ENCODE measurements at regions not wholly inside any gene's neighbourhood (a gene's known extent, or its start where the extent isn't known, plus 50 kb on each side); places are given as distances from the start of the nearest gene placed in this dataset.
A peak's percentile ranks its signal among the peaks of the same experiment; 100 is the strongest.

DNA sequence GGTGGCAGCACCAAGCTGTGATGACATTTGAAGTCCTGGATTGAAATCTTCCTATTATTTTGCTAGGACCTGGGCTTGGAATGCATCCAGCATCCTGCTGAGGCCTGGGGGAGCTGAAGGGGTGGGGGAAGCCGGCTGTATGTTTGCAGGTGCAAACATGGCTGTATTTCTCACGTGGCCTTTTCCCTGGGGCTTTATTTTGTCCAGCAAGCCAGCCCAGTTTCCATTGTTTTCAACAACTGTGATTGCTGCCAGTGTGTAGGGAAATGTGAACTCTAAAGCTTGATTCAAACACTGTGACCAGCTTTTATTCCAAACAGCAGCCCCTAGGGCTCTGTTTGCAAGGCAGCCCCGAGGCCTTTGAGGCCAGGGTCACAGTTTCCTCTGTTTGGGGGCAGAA is 683.0 kb downstream of the DHX35 start:
- H3K27ac ChIP-seq = no peak overlapping the region
- no peak for DNase-seq (ENCODE audit: low read depth, low spot score)

DNA sequence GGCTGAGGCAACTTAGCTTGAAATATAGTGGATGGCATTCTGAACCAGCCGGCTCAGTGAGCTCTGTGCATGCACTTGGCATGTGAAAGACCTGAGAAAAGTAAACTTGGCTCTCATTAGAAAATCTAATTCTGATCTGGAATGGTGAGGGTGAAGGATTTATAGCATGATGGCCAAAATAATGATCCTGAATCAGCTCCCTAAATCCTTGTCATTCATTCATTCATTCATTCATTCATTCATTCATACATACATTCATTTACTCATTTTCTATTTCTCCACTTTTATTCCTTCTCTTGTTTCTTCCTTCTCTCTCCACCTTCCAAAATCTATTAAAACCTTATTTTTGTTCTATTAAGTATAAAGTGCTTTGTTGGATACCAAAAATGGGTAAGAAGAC is 681.1 kb downstream of the DHX35 start:
- DNase-seq (ENCODE audit: low read depth, low spot score) = no peak
- H3K27ac ChIP-seq = no peak overlapping the region

DNA sequence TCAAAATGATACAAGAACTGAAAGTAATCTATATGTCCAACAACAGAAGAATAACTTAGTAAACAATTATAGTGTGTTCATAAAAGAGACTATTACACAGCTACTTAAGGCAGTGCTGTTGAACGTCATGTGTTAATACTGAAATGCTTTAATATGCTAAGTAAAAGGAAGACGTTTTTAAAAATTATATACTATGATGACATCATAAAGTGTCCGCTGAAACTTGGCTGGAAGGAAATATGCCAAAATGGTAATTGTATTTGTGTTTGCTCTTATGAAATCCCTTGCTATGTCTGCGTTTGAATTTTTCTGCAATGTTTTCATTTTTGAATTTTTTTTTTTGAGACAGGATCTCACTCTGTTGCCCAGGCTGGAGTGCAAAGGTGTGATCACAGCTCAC is 679.3 kb downstream of the DHX35 start:
- DNase-seq (ENCODE audit: low read depth, low spot score) = no peak
- no peak overlapping the region for H3K27ac ChIP-seq

DNA sequence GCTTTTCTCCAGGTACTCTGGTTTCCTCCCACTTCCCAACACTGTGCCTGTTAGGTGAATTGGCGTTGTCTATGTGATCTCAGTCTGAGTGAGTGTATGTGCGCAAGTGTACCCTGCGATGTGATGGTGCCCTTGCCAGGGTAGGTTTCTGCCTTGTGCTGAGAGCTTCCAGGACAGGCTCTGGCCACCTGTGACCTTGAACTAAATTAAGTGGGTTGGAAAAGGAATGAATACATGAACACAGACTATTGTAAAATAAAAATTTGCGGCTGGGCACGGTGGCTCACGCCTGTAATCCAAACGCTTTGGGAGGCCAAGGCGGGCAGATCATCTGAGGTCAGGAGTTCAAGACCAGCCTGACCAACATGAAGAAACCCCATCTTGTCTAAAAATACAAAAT is 678.0 kb downstream of the DHX35 start:
- no peak for DNase-seq (ENCODE audit: low read depth, low spot score)
- H3K27ac ChIP-seq = no peak overlapping the region

DNA sequence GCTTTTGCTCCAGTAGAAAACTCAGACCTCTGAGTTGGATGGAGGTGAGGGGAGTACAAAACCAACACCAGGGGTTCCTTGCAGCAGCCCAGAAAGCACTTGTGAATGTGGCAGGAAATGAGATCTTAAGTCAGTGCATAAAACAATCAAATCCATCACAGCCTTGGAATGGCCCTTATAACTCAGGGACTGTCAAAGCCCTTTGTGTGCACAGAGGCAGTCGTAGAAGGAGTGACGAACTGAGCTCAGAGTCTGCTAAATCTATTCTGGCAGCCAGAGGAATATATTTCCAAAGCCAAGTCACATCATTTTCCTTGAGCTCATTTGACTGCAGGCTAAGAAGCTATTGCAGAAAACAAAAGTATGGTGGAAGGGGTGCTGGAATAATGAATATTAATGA is 676.6 kb downstream of the DHX35 start:
- no peak for DNase-seq (ENCODE audit: low read depth, low spot score)
- H3K27ac ChIP-seq = no peak overlapping the region

DNA sequence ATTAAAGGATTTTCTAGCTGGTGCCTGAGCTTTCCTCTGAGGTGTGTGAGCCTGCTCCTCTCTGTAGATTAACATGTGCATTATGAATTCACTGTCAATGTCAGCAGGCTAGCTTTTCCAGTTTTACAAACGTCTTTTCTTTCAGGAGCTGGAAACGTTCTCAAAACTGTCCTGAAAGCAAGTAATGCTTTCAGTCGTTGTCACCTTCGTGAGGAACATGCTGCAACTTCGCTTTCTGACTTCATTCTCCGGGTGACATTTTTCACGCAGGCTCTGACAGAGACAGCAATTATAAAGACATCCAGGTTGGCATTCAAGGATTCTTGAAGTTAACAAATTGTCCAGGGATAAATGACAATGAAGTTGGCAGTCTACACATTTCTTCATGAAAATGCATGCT is 671.5 kb downstream of the DHX35 start:
- H3K27ac ChIP-seq = no peak overlapping the region
- no peak for DNase-seq (ENCODE audit: low read depth, low spot score)

DNA sequence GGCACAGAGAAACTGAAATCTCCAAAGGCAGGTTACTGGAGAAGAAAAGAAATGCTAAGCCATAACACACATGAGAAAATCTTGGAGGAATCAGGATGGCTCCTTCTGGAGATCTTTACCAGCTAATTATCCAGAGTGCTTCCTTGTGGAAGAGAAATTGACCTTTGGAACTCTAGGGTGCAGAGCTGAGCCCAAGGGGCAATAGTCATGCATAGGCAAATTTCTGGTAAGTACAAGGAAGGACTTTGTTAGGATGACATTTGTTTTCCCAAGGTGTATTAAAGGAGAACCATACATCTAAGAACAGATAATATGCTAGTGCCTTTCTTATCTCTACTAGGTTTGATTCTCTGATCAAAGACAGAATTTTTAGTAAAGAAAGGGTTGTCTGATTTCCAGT is 670.6 kb downstream of the DHX35 start:
- no peak for DNase-seq (ENCODE audit: low read depth, low spot score)
- H3K27ac ChIP-seq = no peak overlapping the region

DNA sequence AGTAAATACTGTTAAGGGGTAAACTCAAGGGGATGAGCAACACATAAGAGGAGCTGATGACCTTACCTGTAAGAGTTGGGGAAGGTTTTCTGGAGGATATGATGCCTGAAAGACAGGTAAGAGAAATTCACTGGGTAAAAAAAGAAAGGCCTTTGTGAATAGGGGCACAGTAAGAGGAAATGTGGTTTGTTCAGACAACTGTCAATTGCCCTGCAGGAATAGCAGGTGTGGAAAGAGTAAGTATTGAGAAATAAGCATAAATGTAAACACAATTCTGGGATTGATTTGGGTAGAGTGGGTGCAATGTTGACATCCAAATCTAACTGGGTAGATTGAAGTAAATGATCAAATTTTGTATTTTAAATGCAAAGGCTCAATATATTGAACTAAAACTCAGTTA is 670.0 kb downstream of the DHX35 start:
- no peak overlapping the region for H3K27ac ChIP-seq
- DNase-seq (ENCODE audit: low read depth, low spot score) = no peak

DNA sequence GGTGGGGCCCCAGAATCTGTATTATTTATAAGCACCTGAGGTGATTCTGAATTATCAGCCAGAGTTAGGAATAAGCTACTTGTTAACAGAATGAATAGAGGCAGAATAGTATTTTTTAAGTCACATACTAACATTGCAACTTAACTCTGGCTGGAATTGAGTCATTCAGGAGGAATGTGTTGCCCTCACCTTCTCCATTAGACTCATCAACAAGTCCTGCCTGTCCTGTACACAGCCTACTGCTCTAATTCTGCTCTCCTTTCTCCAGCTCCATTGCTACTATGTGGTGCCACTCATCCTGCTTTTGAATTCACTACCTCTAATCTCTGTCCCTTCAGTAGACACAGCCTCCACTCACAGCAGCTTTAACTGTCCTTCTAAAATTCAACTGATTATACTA is 669.4 kb downstream of the DHX35 start:
- peak; percentile 40 for DNase-seq (ENCODE audit: low read depth, low spot score)
- H3K27ac ChIP-seq = no peak overlapping the region

DNA sequence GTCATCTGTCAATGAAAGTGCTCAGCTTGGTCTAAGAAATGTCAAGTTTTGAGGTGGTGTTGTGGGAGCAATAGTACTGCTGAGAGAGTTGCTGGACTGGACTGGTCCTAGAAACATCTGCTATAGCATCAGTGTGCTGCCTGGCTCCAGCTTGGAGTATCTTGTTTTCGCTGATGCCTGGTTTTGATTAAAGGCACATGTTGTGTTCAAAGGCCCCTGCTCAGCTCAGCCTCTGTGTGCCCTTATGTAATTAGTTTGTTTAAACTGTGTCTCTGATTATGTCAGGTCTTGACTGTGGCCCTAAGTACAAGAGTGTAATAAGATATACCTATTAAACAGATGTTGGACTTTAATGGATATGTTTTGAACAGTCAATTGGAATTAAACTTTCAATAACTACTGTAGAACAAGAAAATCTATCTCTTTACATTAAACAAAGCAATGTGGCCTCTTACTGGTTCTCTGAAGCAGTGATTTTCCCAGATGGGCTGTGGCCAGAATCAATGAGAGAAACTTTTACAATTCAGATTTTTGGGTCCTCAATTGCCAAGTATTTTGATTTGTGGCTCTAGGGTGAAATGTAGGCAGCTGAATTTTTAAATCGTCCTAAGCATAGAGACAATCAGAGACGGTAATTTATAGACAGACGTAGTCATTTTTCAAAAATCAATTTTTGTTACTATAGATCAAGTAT is 668.2 kb downstream of the DHX35 start:
- no peak overlapping the region for H3K27ac ChIP-seq
- no peak for DNase-seq (ENCODE audit: low read depth, low spot score)

DNA sequence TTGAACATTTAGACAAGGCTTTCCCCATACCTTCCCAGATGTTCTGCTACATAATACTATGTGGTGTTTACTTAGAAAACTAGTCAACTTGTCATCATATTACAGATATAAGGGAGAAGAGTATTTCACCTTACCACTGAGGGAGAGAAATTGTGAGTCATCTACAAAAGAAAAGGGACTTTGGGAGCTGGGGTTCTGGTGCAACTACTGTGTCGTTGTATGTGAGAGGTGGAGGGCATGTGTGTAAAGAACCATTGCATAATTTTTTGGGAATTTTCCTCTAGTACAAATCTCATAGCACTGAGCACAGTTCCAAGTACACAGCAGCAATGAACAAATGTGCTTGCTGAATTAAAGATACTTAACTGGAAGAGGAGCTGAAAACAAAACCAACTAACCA is 665.6 kb downstream of the DHX35 start:
- H3K27ac ChIP-seq = no peak overlapping the region
- no peak for DNase-seq (ENCODE audit: low read depth, low spot score)

DNA sequence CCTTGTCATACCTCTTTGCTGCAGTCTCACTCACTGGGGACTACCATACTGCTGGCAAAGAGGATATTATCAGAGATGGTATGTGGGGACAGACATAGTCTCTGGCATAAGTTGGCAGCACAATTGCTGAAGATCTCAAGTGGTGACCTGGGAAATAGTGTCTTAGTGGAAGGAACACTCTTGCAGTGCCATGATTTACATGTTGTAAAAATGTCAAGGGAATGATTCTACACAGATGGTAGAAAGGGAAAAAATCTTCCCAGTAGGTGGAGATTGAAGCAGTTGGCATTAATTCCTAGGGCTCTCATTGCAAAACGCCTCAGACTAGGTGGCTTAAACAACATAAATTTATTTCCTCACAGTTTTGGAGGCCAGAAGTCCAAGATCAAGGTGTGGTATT is 662.2 kb downstream of the DHX35 start:
- peak overlapping the region; percentile 46 for H3K27ac ChIP-seq

DNA sequence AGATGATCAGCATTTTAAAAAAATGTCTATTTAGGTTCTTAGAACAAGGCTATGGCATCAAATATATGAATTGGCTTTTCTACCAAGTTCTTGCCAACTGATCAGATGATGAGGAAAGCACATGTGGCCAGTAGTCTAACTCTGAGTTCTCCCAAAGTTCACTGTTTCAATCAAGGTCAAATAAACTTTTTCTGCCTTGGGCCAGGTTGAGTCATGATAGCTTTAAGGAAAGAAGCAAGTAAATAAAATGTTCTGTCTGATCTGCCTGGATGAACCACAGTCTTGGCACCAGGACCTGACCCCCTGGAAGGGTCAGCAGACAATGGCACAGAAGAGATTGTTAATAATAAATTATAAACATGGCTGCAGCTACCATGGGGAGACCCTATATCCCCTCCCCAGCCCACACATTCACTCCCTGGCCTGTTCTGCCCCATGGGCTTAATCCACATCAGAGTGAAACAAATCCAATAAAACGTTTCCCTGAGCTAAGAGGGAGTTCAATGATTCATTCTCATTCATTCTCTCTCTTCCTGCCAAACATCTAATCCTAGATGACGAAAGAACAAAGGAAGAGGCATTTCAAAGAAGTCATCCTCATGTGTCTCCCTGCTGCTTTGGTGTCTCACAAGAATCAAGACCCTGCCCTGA is 661.6 kb downstream of the DHX35 start:
- DNase-seq (ENCODE audit: low read depth, low spot score) = peak; percentile 33
- H3K27ac ChIP-seq = peak overlapping the region; percentile 46

More for the DNA sequence above, 662.2 kb downstream of the DHX35 start:
- DNase-seq (ENCODE audit: low read depth, low spot score) = no peak

DNA sequence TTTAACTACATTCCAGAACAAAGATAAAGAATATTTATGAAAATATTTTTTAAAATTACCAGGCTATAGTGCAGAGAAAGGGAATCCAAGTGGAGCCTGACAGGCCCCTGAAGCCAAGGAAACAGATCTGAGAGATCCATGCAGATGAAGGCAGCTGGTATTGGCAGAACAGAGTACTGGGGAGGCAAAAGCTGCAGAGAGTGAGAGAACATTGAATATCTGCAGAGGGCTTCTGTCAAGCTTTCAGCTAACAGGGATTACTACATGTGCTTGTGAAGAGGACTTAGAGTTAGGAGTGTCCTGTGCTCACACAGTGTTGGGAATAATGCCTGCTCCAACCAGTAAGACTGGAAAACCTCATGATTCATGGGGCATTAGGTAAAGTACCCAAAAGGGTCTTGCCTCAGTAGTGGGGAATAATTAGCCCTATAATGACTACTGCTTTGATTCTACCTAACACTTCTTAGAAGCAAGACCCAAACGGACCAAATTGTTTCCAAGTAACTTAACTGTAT is 657.2 kb downstream of the DHX35 start:
- no peak overlapping the region for H3K27ac ChIP-seq
- DNase-seq (ENCODE audit: low read depth, low spot score) = no peak

DNA sequence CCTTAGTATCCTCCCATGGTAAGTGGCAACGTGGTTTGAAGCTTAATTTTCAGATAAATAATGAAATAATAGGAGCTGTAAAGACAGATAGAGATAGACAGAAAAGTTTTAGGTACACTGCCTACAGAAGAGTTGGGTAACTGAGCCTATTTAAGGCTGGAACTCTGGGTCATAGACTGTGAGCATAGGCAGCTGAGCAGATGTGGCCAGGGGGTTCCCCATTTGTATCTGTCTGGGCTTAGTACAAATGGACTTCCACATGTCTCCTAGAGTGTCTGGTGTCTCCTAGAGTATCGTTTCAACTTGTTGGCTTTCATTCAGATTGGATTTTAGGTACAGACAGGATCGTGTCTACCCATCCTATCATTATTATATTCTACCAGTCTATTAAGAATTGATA is 649.8 kb downstream of the DHX35 start:
- H3K27ac ChIP-seq = no peak overlapping the region
- no peak for DNase-seq (ENCODE audit: low read depth, low spot score)

DNA sequence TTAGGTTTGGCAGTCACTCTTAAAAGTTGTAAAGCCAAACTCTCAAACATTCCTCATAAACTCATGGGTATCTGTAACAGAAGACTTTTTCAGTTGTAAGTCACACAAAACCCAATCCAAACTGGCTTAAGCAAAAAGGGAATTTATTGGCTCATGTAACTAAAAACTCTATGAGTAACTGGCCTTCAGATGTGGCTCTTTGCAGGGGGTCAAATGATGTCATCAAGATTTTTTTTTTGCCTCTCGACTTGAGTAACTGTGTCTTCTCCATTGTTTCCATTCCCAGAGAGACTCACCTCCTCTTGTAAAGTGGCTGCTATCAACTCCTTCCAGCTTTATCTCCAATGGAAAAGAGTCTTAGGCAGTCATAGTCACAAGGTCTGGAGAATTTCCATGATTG is 645.0 kb downstream of the DHX35 start:
- no peak overlapping the region for H3K27ac ChIP-seq
- DNase-seq (ENCODE audit: low read depth, low spot score) = no peak

DNA sequence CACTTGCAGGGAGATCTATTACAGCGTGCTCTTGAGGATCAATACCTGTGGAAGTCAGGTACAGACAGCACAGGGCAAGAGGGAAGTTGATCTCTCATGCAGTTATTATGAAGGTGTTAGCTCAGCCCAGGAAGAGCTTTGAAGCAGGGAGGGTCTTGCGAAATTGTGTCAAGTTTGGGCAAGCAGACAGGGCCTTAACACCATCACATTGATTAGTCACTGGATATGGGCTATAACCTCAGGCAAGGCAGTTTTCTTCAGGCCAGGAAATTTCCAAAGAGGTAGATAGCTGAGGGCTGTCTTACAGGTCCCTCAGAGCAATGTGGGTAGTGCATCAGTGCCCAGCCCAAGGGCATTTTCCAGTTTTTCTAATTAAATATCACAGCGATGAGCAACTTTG is 643.8 kb downstream of the DHX35 start:
- DNase-seq (ENCODE audit: low read depth, low spot score) = peak; percentile 89
- no peak overlapping the region for H3K27ac ChIP-seq

DNA sequence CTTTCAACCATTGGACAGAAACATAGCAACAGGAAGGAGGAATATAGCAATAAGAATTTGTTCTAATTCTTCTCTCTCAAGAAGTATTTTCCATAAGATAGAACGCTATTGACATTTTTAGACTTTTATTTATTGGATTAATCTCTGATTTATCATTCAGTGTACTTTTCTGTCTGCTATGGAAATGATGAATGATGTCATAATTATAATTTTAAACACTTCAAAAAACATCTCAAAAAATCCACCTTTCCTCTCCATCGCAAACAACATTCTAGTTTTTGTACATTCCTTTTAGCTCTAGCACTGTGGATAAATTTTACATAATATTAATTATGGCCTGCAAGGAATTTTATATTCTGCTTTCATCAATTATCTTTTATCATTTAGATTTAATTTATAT is 643.2 kb downstream of the DHX35 start:
- H3K27ac ChIP-seq = no peak overlapping the region
- DNase-seq (ENCODE audit: low read depth, low spot score) = no peak

DNA sequence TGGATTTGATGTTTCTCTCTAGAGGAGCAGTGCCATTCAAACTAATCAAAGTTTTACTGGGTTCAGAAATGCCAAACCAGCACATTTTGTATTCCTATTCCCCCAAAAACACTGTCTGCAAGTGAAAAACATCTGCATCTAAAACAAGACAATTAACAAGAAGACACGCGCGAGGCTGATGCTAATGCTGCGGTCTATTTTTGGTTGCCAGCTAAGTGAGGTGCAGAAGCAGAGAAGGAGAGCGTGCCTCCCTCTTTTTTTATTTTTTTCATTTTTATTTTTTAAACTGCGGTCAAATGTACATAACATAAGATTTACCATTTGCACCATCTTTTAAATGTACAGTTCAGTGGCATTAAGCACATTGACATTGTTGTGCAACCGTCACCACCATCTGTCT is 641.1 kb downstream of the DHX35 start:
- no peak for DNase-seq (ENCODE audit: low read depth, low spot score)
- H3K27ac ChIP-seq = no peak overlapping the region

DNA sequence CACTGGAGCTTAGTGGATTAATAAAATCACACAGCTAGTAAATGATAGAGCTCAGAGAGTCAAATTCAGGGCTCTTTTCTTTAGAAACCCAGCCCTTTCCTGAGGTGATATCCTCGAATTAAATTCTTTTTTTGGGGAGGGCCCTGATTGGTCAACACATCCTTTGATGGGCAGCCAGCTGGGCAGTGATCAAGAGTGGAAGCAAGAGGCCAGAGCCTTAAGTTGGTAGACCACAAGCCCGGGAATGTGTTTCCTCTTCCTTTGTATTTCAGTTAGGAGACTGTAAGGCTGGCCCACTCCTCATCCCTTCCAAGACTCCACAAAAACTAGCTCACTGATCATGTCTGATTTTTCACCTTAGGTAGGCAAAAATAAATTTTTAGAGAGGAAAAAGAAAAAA is 640.5 kb downstream of the DHX35 start:
- no peak overlapping the region for H3K27ac ChIP-seq
- no peak for DNase-seq (ENCODE audit: low read depth, low spot score)

DNA sequence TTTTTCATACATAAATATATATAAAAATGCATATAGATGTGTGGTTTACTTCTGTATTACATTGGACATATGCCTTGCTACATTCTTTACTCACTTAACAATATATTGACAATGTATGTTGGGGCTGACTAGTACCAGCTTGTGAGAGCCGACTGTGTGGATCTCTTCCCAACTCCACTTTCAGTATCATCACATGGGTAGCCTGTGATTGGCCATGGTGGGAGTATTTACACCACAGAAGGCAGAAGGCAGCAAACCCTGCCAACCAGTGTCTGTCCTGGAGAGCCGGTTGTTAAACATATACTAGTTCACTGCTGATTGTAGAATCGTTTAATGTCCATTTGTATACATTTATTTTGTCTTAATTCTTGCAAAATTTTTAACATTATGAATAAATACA is 638.7 kb downstream of the DHX35 start:
- DNase-seq (ENCODE audit: low read depth, low spot score) = no peak

DNA sequence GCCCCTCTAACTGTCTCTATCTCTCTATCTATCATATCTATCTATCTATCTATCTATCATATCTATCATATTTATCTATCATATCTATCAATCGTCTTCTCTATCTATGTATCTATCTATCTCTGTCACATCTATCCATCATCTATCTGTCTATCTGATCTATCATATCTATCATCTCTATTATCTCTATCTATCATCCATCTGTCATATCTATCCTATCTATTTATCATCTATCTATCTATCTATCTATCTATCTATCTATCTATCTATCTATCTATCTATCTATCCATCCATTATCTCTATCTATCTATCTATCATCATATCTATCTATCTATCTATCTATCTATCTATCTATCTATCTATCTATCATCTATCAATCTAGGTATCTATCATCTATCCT is 638.0 kb downstream of the DHX35 start:
- DNase-seq (ENCODE audit: low read depth, low spot score) = no peak
- H3K27ac ChIP-seq = no peak overlapping the region

More for the DNA sequence above, 638.7 kb downstream of the DHX35 start:
- no peak overlapping the region for H3K27ac ChIP-seq

All from epithelial cell of prostate (primary cell).